ENCODE measurements at regions not wholly inside any gene's neighbourhood (a gene's known extent, or its start where the extent isn't known, plus 50 kb on each side); places are given as distances from the start of the nearest gene placed in this dataset.

DNA sequence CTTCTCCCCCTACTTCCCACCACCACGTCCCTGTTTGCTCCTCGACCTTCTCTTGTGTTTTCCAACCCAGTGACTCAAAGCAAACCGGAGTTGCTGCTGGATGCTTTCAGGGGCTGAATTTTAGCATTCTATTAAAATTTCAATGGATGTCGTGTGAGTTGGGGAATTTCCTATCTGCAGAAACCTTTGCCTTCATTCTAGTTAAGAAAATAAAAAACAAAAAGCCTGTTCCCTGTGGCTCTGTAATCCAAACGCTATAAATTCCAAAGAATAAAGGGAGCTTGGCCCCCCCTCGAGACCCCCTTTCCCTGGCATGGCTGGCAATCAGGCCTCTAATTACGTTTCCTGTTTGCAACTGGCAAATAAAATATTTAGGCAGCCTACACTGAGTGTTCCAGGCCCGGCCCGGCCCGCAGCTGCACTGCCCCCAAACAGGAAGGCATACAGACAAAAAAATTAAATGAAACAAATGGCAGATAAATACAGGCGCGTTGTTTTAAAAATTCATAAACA, 139.4 kb upstream of the PPP1R26 start:
- no peak for DNase-seq (ENCODE audit: low read depth)

DNA sequence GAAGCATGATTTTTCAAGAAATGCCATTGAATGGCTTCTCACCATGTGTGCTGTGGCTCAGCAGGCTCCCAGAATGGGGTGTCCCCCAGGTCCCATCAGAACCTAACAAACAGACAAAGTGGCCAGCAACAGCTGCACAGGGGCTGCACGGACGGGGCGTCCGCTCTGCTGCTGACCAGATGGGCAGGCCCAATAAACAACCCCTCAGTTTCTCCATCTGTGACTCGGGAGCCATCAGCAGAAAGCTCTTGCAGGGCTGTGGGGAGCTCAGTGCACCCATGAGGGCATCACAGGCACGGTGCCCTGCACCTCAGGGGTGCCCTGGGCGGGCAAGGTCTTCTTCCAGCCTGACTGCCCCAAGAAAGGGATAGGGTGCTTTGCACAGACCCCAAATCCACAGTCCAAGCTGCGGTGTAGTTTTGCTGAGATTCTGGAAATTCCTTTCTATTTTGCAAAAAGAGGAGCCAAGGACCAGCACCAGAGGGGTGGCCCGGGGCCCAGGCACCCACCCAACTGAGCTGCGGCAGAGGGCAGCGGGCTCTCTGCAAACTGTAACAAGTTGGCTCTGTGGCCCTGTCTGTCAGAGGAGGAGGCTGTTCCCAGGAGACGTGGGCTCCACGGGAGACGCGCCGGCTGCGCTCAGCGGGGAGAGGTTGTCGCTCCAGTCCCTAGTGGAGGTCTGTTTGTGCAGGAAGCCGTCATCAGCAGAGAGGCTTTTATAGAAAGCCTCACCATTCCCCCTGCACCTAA, 138.7 kb upstream of the PPP1R26 start:
- DNase-seq (ENCODE audit: low read depth): no peak

DNA sequence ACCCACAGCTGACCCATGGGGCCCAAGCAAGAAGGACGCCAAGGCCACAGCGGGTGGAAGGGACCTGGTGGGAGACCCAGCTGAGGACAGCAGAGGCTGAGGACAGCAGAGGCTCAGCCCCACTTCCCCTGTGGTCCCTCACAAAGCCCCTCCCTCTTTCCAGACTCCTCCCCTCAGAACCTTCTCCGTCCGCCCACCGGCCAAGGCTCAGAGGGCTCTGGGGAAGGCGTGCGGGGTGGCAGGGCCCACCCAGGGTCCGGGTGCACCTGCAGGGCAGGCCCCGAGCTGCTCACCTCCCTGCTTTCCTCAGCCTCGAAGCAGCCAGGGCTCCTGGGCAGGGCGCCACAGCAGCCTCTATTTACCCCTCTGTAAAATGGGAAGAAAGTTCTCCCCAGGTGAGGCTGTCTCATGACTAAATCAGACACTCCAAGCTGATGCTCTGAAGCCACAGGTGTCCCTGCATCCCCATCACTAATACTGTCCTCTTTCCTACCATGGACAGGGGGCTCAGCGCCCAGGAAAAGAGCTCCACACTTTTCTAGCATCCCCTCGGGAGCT, 137.9 kb upstream of the PPP1R26 start:
- no peak for DNase-seq (ENCODE audit: low read depth)

DNA sequence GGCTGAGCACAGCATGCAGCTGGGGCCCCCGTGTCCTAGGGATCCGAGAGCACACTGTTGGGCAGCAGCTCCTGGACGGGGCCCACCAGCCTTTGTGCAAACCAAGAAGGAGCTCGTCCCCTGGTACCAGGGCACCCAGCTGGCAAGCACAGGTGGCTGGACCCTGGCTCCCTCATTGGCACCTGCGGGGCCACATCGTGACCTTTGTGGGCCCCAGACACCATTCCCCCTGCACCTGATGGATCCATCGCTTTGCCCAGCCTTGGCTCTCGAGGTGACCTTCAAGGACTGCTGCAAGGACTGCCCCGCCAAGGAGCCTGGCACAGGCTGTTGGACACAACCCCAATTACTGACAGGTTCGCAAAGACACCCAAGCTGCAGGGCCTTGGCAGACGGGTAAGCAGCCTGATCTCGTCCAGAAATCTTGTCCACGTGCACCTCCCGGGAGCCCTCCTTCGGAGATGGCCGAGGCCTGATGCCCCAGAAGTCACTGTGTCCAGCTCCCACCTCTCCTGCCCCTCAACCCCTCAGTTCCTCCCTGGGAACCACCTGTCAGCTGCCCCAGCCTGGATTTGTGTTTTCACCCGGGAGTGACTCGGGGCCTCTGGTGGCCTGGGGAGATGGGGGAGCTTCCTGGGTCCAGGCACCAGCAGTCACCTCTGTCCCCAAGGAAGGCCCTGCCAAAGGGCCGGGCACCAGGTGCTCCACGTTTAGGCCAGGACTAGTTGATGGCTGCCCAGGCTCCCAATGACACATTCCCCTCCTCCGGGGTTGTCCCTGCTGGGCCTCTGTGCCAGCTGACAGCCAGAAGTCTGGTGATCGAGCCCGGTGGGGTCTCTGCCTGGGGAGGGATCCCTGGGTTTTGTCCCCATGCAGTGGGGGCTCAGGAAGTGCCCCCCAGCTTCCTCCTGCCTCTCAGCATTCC, 137.1 kb upstream of the PPP1R26 start:
- no peak for DNase-seq (ENCODE audit: low read depth)

DNA sequence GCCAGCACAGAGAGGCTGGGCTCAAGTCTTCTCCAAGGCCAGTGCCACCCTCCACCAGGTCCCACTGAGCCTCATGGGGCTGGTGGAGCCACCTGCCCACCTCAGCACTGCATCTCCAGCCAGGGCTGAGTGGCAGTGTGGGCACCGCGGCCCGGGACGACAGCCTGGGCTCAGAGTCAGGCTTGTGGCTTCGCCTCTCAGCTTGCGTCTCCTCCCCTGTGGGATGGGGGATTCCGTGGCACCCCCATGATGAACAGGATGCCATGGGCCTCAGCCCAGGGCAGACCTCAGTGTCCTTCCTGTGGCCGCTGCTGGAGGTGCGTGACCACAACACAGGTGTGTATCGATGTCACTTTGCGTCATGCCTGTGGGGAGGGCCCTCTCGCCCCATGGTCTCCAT, 136.4 kb upstream of the PPP1R26 start:
- DNase-seq (ENCODE audit: low read depth): no peak

DNA sequence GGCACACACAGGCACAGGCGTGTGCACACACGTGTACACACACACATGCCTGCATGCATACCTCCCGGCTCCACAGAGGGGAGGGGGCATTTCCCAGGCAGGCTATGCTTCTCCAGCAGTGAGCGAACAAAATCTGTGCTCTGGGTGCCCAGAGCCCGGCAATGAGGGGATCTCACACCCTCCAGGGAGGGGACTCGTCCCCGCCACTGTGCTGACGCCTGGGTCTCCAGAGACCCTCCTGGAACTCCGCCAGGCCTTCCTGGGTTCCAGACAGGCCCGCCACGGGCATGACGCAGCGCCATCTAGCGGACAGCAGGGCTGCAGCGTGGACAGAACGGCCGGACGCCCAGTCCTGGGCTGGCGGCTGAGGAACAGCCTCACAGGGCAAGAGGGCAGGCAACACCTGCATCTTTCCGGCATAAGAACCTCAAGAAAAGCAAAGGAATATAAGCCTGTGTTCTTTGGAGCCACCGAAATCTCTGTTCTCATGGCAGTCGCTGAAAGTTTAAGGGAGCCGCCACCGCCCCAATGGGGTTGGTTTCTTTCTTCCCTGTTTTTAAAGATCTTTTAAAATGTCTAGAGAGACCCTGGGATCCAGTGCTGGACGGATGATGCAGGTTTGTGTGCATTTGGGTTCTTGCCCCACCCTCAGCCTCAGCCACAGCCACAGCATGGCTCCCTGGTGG, 135.6 kb upstream of the PPP1R26 start:
- DNase-seq (ENCODE audit: low read depth): peak; percentile 44

DNA sequence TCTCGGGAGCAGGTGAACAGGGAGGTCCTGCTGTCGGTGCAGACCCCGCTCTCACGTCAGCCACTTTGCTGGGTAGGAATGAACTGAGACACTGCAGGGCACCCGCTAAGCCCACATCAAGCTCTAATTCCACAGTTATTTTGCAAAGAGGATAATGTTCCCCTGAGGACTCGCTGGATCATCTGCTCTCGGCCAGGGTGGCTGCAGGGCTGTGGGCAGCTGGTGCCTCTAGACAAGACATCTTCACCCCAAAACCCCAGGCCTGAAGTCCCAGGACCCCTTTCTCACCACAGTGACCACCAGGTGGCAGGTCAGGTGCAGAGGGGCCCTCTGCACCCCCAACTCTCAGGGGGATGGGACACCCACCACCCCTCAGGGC, 135.1 kb upstream of the PPP1R26 start:
- no peak for DNase-seq (ENCODE audit: low read depth)

DNA sequence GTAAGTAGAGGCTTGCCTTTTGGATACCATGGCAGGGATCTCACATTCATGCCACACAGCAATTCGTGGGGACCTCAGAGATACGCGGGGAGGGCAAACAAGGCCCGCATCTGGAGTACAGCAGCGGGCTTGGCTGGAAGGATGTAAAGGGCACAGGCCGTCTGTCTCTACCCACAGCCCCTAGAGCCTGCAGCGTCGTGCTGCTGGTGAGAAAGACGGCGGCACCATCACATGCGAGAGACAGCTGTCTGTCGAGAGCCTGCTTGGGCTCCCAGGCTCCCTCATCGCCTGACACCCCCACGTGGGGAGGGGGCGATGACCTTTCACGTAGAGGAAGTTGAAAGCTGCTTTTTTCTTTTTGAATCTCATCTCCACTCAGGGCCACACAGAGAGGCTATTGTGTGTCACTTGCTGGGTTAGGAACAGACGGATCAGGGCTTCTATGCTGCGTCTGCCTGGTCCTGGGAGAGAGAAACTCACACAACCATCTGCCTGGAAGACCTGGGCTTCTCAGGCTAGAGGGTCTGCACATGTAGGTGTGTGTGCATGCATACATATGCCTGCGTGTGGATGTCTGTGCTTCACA, 134.6 kb upstream of the PPP1R26 start:
- DNase-seq (ENCODE audit: low read depth): no peak

DNA sequence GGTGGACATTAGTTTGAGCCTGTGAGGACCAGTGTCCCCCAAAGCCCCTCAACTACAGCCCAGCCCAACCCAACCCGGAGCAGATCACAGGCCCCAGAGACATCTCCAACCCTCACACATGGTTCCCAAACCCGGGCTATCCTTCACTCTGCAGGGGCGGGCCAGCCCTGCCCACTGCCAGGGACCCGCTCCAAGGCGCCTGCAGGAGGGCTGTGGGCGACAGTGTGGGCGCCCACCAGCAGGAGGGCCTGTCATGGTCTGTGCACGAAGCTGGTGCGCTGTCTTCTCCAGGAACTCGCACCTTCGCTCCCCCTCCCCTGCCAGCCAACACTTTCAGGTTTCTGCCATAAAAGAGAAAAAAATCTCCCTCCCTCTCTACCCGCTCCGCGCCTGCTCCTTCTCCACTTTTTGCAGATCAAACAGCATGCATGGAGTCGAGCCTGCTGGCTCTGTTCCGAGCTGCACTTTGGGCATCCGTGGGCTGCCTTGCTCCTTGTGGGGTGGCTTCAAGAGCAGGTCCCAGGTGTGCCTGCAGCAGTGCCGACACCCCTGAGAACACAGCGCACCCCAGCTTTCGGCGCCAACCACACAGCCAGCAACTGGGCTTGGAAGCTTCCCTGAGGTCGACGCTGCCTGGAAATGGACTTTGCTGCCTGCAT, 133.7 kb upstream of the PPP1R26 start:
- DNase-seq (ENCODE audit: low read depth): no peak

DNA sequence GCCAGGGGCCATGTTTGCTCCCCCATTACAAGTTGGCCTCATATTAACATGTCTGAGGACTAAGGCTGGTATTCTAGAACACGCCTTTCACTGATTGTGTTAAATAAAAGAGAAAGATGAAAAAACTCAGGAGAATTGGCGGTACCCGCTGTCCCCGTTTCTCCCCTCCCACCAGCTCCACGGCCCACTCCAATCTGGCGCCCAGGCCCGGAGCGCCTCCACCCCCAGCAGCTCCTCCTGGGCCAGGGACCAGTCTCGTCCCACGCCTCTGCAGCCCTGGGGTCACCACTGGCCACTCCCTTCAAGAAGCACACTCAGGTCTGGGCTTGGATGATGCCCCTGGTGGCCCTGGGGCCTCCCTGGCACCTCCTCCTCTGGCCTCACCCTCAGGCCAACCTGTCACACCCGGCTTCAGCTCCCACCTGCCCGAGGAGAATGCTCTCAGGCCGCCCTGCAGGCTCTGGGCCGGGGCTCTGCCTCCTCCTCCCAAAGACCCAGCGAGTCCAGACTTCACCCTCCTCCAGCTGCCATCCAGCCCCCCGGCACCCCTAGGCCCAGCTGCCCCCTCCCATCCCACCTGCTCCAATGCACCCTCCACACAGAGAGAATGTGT, 133.0 kb upstream of the PPP1R26 start:
- no peak for DNase-seq (ENCODE audit: low read depth)

DNA sequence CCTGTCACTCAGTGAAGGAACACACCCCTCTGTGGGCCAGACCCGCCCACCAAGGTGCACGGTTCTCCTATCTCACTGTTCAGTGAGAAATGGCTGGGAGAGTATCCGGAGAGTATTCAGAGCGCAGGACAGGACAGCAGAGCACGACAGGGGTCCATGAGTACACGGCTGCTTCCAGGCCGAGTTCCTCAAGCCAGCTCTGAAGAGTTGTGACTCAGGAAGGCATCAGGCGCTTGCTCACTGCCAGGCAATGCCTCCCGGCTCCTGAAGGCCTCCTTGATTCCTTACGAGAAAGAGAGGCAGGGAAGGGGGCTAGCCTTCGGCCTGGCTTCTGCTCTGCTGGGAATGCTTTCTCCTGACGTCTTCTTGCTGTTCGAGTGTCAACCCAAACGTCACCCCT, 132.1 kb upstream of the PPP1R26 start:
- no peak for DNase-seq (ENCODE audit: low read depth)

DNA sequence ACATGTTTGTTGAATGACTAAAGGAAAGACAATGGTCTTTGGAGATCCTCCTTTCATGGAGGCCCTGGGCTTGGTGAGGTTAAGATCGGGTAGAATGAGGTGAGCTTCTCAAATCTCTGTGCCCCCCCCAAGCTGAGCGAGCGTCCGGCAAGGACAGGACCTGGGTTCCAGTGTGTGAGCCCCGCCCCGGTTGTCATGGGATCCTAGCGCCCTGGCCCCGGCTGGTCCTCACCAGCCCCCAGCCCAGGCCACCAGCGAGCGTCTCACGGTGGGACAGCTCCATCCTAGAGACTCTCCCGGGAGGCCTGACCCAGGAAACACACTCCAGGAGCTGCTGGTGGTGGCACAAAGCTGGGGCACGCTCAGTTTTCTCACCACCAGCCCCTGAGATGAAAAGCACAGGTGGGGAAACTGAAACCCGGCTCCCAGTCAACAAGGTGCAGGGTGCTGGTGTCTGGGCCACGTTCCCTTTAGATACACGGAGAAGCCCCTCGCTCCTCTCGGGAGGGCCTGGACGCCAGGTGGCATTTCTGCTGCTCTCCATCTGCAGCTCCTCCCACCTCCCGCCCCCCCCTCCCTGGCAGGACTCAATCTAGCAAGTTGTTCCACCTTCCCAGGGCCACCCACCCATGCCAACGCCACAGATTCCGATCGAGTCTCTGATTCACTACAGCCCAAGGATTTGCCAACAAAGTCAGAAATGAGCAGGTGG, 131.3 kb upstream of the PPP1R26 start:
- no peak for DNase-seq (ENCODE audit: low read depth)

DNA sequence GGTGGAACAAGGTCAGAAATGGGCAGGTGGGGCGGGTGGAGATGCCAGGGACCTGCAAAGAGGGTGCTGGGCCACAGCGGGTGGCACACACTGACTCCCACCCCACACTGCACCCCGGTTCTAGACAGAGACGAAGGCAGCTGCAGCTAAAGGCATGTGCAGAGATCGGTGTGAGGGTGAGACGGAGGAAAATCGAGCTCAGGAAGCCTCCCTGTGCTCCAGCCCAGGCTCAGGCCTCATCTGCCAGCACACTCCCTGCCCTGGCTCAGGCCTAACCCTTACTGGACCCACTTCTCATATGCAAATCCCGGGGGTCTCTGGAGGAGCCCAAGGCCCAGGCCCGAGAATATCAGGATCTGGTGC, 130.8 kb upstream of the PPP1R26 start:
- no peak for DNase-seq (ENCODE audit: low read depth)

DNA sequence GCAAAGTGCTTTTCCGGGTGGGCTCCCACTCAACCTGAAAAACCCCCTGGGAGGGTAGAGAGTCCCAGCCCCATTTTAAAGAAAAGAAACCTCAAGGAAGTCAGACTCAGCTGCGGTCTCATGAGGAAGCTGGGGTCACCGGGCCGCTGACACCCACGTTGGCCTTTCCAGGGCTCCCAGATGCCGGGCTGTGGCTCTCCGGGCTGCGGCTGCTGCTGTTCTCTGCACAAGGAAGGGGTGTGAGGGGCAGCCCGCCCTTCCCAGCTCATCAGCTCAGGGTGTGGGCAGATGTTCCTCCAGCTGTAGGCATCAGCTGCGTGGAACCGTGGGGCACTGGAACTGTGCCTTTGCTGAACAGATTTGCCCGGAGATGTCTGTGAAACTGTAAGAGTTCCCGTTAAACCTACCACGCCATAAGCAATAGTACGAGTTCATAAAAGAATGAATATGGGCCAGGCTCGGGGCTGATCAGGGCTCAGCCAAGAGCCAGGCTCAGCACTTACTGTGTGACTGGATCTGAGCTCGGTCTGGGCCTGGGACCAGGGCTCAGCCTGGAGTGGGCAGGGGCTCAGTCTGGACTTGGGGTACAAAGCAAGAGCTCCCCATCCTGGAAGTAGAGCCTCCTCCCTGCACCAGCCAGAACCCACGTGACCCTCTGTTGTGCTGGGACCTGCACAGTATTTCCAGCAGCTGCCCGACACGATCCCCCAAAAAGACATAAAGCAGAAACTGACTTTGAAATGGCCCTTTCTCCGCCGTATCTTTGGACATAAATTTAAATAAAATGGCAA, 130.2 kb upstream of the PPP1R26 start:
- no peak for DNase-seq (ENCODE audit: low read depth)

DNA sequence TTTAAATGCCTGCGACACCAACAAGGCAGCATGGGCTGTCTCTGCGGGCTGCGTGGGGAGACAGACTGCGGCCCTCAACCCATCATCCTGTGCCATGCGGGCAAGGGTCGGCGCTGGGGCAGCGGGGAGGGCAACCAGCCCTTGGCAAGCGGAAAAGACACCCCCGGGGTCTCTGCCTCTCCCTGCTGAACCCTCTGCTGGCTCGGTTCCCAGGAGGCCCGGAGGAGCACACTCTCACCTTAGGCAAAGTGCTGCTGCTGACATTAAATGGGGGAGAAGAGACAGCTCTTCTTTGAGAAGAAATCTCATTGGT, 129.6 kb upstream of the PPP1R26 start:
- DNase-seq (ENCODE audit: low read depth): no peak

DNA sequence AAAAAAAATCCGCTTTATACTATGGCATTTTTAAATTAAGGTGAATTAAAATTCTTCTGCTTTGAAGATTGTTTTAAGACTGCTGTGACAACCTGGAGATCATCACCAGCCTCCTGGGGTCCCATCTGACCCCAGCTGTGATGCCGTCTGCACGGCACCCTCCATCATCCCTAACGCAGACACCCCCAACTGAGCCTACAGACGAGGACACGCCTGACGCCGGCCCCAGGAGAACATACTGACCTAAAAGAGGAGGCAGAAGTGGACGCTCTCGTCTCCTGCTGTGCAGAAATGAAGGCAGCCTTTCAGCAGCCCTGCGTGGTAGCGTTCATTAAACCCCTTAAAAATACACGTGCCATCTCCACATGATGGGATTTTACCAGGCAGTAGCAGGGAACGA, 125.6 kb upstream of the PPP1R26 start:
- DNase-seq (ENCODE audit: low read depth): no peak

DNA sequence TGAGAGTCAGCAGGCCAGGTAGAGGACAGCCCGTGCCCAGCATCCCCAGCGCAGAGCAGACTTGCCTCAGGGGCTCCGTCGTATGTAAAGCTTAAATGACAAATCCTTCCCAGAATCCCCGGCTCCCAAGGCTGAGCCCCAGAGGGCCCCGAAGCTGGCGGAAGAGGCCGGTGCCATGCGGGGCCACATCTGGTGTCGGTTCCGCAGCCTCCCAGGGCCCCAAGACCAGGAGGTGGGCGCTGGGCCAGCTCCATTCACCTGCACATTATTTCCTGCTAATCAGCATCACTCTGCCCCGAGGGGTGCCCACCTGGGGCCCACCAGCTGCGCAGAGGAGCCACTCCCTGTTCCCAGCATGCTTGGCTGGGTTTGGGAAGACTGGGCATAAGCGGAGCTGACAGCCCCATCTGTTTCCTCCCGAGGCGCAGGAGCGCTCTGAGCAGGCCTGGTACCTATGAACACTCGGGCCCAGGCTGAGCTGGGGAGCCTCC, 124.0 kb upstream of the PPP1R26 start:
- DNase-seq (ENCODE audit: low read depth): no peak

DNA sequence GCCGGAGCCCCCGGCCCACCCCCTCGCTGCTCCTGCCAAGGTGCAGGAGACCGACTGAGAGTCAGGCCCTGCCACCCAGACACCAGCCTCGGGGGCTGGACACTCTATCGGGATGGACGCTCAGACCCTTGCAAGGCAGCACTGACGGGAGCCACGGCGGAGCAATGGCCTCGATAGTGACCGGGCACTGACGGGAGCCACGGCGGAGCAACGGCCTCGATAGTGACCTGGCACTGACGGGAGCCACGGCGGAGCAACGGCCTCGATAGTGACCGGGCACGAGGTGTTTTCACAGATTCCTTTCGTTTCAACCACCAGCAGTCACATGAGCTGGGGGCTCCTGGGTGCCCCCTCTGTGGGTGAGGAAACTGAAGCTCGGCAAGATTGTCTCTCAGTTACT, 123.6 kb upstream of the PPP1R26 start:
- no peak for DNase-seq (ENCODE audit: low read depth)

DNA sequence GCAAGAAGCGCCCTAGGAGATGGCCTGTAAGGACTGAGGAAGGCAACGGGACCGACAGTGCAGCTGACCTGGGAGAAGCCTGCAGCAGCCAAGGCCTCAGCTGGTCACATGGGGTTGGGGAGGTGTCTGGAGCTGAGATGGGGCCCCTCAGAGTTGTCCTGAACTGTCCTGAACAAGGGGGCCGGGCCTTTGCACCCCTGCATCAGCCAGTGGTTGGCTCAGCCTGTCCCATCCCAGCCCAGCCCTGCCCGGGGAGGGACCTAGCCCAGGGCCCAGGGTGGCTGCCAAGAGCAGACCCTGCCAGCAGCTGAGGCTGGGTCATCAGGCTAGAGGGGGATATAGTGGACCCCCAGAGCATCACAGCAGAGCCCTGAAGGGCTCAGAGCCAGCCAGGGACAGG, 122.8 kb upstream of the PPP1R26 start:
- no peak for DNase-seq (ENCODE audit: low read depth)

Data from activated T-cell treated with anti-CD3 and anti-CD28 coated beads for 48 hours (primary cell).